Neural cell (in vitro differentiated cells): ENCODE measurements at regions not wholly inside any gene's neighbourhood (a gene's known extent, or its start where the extent isn't known, plus 50 kb on each side); places are given as distances from the start of the nearest gene placed in this dataset.

Experiments used
- H2AFZ ChIP-seq: fragments of 200-600, 300-800 bp; sonication (generic), shearing (Covaris generic); 2 replicates; pipeline ENCODE4 v1.6.0; 2014; ENCODE audit warnings: low read depth, mild to moderate bottlenecking, antibody characterized with exemption, low read length, moderate library complexity
- H3F3A ChIP-seq: fragments of 200-600 bp; shearing (Covaris generic); 2 replicates; pipeline ENCODE4 v1.6.1; 2016; ENCODE audit warnings: mild to moderate bottlenecking, moderate library complexity, mixed read lengths, antibody characterized with exemption, low read length; ENCODE audit not compliant: insufficient read depth, poor library complexity, severe bottlenecking
- H3K27ac ChIP-seq: fragments of 200-600, 300-800 bp; sonication (generic), shearing (Covaris generic); 2 replicates; pipeline ENCODE4 v1.5.1; 2014; ENCODE audit warnings: mild to moderate bottlenecking, low read length, moderate library complexity
- H3K27me3 ChIP-seq: fragments of 300-800, 200-600 bp; sonication (generic), shearing (Covaris generic); 2 replicates; pipeline ENCODE4 v1.6.0; 2014; ENCODE audit warnings: mild to moderate bottlenecking, low read depth, low read length, moderate library complexity; ENCODE audit not compliant: insufficient read depth
- H3K36me3 ChIP-seq: fragments of 300-800, 200-600 bp; sonication (generic), shearing (Covaris generic); 2 replicates; pipeline ENCODE4 v1.5.1; 2014; ENCODE audit warnings: mild to moderate bottlenecking, antibody characterized with exemption, low read length, moderate library complexity; ENCODE audit not compliant: insufficient read depth
- H3K4me2 ChIP-seq: fragments of 300-800, 200-600 bp; sonication (generic), shearing (Covaris generic); 2 replicates; pipeline ENCODE4 v1.6.0; 2014; ENCODE audit warnings: mild to moderate bottlenecking, low read length
- H3K4me3 ChIP-seq: fragments of 300-800, 200-600 bp; sonication (generic), shearing (Covaris generic); 2 replicates; pipeline ENCODE4 v1.5.1; 2014; ENCODE audit warnings: mild to moderate bottlenecking, low read length, moderate library complexity
- H3K79me2 ChIP-seq: fragments of 200-600 bp; shearing (Covaris generic); replicated peaks from 2 replicates; pipeline ENCODE4 v1.6.0; 2014; ENCODE audit warnings: mild to moderate bottlenecking, low read length, moderate library complexity; ENCODE audit not compliant: insufficient read depth
- H3K9ac ChIP-seq: fragments of 300-800, 200-600 bp; sonication (generic), shearing (Covaris generic); 2 replicates; pipeline ENCODE4 v1.6.1; 2016; ENCODE audit warnings: mild to moderate bottlenecking, low read length, mixed read lengths
- H3K9me2 ChIP-seq: fragments of 200-600 bp; shearing (Covaris generic); 2 replicates; pipeline ENCODE4 v1.6.1; 2016; ENCODE audit warnings: mild to moderate bottlenecking, low read length, mixed read lengths; ENCODE audit not compliant: insufficient read depth
- H3K9me3 ChIP-seq: fragments of 200-600, 300-800 bp; sonication (generic), shearing (Covaris generic); 2 replicates; pipeline ENCODE4 v1.6.1; 2016; ENCODE audit warnings: mild to moderate bottlenecking, mixed run types, low read length, moderate library complexity, mixed read lengths
- H4K20me1 ChIP-seq: fragments of 200-600 bp; shearing (Covaris generic); 2 replicates; pipeline ENCODE4 v1.6.1; 2016; ENCODE audit warnings: mild to moderate bottlenecking, mixed run types; ENCODE audit not compliant: insufficient read depth
- EP300 ChIP-seq: fragments of 450-650 bp; conservative IDR thresholded peaks from 2 replicates; pipeline ENCODE4 v1.6.1; 2014; ENCODE audit warnings: antibody characterized with exemption, mild to moderate bottlenecking, moderate library complexity; ENCODE audit not compliant: poor library complexity, severe bottlenecking
- EZH2 ChIP-seq: fragments of 200-600, 300-800 bp; shearing (Covaris generic), sonication (generic); IDR thresholded peaks from 2 replicates; pipeline ENCODE4 v1.6.1; 2014; ENCODE audit warnings: antibody characterized with exemption, low read length, borderline replicate concordance, mild to moderate bottlenecking; ENCODE audit not compliant: insufficient read depth, poor library complexity, severe bottlenecking
- MXI1 ChIP-seq: fragments of 450-650 bp; conservative IDR thresholded peaks from 2 replicates; pipeline ENCODE4 v1.6.1; 2014; ENCODE audit warnings: antibody characterized with exemption, mild to moderate bottlenecking; ENCODE audit not compliant: poor library complexity, severe bottlenecking
- POLR2AphosphoS5 ChIP-seq: IDR thresholded peaks from 2 replicates; pipeline ENCODE4 v1.6.1; 2012
- RAD21 ChIP-seq: fragments of 450-650 bp; conservative IDR thresholded peaks from 2 replicates; pipeline ENCODE4 v1.6.1; 2014; ENCODE audit warnings: antibody characterized with exemption, mild to moderate bottlenecking, moderate library complexity
- REST ChIP-seq: IDR thresholded peaks from 2 replicates; pipeline ENCODE4 v1.6.1; 2012; ENCODE audit warnings: borderline replicate concordance
- SMC3 ChIP-seq: fragments of 450-650 bp; conservative IDR thresholded peaks from 2 replicates; pipeline ENCODE4 v1.6.1; 2014; ENCODE audit warnings: antibody characterized with exemption, mild to moderate bottlenecking, moderate library complexity; ENCODE audit not compliant: poor library complexity
- TAF1 ChIP-seq: IDR thresholded peaks from 2 replicates; pipeline ENCODE4 v1.6.1; 2012; ENCODE audit warnings: low read depth
- TF ChIP-seq, protein P1 (sequence below): fragments of 450-650 bp; IDR thresholded peaks from 2 replicates; pipeline ENCODE4 v1.5.1; 2014; ENCODE audit warnings: antibody characterized with exemption, mild to moderate bottlenecking, moderate library complexity; ENCODE audit not compliant: poor library complexity, severe bottlenecking

- Histone ChIP-seq H4K20me1 (no peaks in the 10 kb centered on the region), H3K4me2 (no peak overlapping the region), H3K79me2 (no peaks in the 10 kb centered on the region), H3K9ac (no peak overlapping the region), H3K27ac (no peak overlapping the region), H3F3A (no peaks in the 10 kb centered on the region), H3K9me3 (no peaks in the 10 kb centered on the region), H2AFZ (no peak overlapping the region), H3K9me2 (no peaks in the 10 kb centered on the region), H3K4me3 (no peak overlapping the region), H3K27me3 (no peaks in the 10 kb centered on the region), H3K36me3 (no peaks in the 10 kb centered on the region)
- TF ChIP-seq RAD21, result no peak
- TF ChIP-seq MXI1, result no peak
- TF ChIP-seq EP300, result no peak
- no peak for TF ChIP-seq TAF1
- no peak for TF ChIP-seq EZH2
- no peak for TF ChIP-seq SMC3
- TF ChIP-seq POLR2AphosphoS5, result no peak
- TF ChIP-seq REST, result no peak
- TF ChIP-seq, protein P1, sequence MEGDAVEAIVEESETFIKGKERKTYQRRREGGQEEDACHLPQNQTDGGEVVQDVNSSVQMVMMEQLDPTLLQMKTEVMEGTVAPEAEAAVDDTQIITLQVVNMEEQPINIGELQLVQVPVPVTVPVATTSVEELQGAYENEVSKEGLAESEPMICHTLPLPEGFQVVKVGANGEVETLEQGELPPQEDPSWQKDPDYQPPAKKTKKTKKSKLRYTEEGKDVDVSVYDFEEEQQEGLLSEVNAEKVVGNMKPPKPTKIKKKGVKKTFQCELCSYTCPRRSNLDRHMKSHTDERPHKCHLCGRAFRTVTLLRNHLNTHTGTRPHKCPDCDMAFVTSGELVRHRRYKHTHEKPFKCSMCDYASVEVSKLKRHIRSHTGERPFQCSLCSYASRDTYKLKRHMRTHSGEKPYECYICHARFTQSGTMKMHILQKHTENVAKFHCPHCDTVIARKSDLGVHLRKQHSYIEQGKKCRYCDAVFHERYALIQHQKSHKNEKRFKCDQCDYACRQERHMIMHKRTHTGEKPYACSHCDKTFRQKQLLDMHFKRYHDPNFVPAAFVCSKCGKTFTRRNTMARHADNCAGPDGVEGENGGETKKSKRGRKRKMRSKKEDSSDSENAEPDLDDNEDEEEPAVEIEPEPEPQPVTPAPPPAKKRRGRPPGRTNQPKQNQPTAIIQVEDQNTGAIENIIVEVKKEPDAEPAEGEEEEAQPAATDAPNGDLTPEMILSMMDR, result no peak
Observed at GRCh38 chr2:777051-777450, 99.8 kb upstream of the TMEM18 start.

GRCh38 chr2:776487-776886 is 99.3 kb upstream of the TMEM18 start:
- TF ChIP-seq SMC3, result no peak
- no peak for TF ChIP-seq MXI1
- no peak for TF ChIP-seq EZH2
- TF ChIP-seq RAD21, result no peak
- no peak for TF ChIP-seq EP300
- TF ChIP-seq REST, result no peak
- TF ChIP-seq POLR2AphosphoS5, result no peak
- no peak for TF ChIP-seq TAF1
- TF ChIP-seq, protein P1, result no peak
- Histone ChIP-seq H3K9me3 (no peaks in the 10 kb centered on the region), H3K9me2 (no peaks in the 10 kb centered on the region), H3K4me2 (no peak overlapping the region), H3K9ac (no peak overlapping the region), H3K27ac (no peak overlapping the region), H3F3A (no peaks in the 10 kb centered on the region), H2AFZ (no peak overlapping the region), H3K79me2 (no peaks in the 10 kb centered on the region), H3K27me3 (no peaks in the 10 kb centered on the region), H3K36me3 (no peaks in the 10 kb centered on the region), H4K20me1 (no peaks in the 10 kb centered on the region), H3K4me3 (no peak overlapping the region)
